ENCODE measurements at regions not wholly inside any gene's neighbourhood (a gene's known extent, or its start where the extent isn't known, plus 50 kb on each side); places are given as distances from the start of the nearest gene placed in this dataset.

- H3K27me3 ChIP-seq (ENCODE audit: insufficient read depth, low read depth, low read length): no peaks in the 10 kb centered on the region
- no peaks in the 10 kb centered on the region for H3K79me2 ChIP-seq (replicated peaks; ENCODE audit: insufficient read depth, low read length)
- H3K36me3 ChIP-seq (ENCODE audit: insufficient read depth, low read length): no peaks in the 10 kb centered on the region
- H3K4me3 ChIP-seq (ENCODE audit: low read length): no peak overlapping the region
- H3K9ac ChIP-seq (ENCODE audit: low read length): no peak overlapping the region
- no peaks in the 10 kb centered on the region for H3K9me3 ChIP-seq (ENCODE audit: low read length)
- no peak overlapping the region for H2AFZ ChIP-seq (ENCODE audit: low read depth, low read length)
- H3K27ac ChIP-seq (ENCODE audit: low read length): no peak overlapping the region
- TF ChIP-seq POLR2AphosphoS5 (IDR thresholded peaks at IDR 0.05): no peak
- no peak for TF ChIP-seq SMC3 (conservative IDR thresholded peaks at IDR 0.05; ENCODE audit: poor library complexity)
- no peak for TF ChIP-seq EZH2 (IDR thresholded peaks at IDR 0.05; ENCODE audit: borderline replicate concordance, insufficient read depth, low read length, poor library complexity, severe bottlenecking)
- no peak for TF ChIP-seq MXI1 (conservative IDR thresholded peaks at IDR 0.05; ENCODE audit: poor library complexity, severe bottlenecking)
- H4K20me1 ChIP-seq (ENCODE audit: insufficient read depth): no peaks in the 10 kb centered on the region
- no peak overlapping the region for H3K4me2 ChIP-seq (ENCODE audit: low read length)
- H3K9me2 ChIP-seq (ENCODE audit: insufficient read depth, low read length): no peaks in the 10 kb centered on the region
- no peaks in the 10 kb centered on the region for H3F3A ChIP-seq (ENCODE audit: insufficient read depth, low read length, poor library complexity, severe bottlenecking)
These were observed 133.7 kb upstream of the CXCL13 start for GRCh38 chr4:77471821-77472495.

- Histone ChIP-seq H3K4me3 (ENCODE audit: low read length) (no peak overlapping the region), H3K9me3 (ENCODE audit: low read length) (no peaks in the 10 kb centered on the region), H3K4me2 (ENCODE audit: low read length) (no peak overlapping the region), H3K79me2 (replicated peaks; ENCODE audit: insufficient read depth, low read length) (no peaks in the 10 kb centered on the region), H3K36me3 (ENCODE audit: insufficient read depth, low read length) (no peaks in the 10 kb centered on the region), H2AFZ (ENCODE audit: low read depth, low read length) (no peak overlapping the region), H3K27ac (ENCODE audit: low read length) (no peak overlapping the region), H3K27me3 (ENCODE audit: insufficient read depth, low read depth, low read length) (no peaks in the 10 kb centered on the region), H3K9ac (ENCODE audit: low read length) (no peak overlapping the region), H3F3A (ENCODE audit: insufficient read depth, low read length, poor library complexity, severe bottlenecking) (no peaks in the 10 kb centered on the region), H4K20me1 (ENCODE audit: insufficient read depth) (no peaks in the 10 kb centered on the region), H3K9me2 (ENCODE audit: insufficient read depth, low read length) (no peaks in the 10 kb centered on the region)
- TF ChIP-seq CTCF (IDR thresholded peaks at IDR 0.05; ENCODE audit: poor library complexity, severe bottlenecking) (no peak), POLR2AphosphoS5 (IDR thresholded peaks at IDR 0.05) (no peak), REST (IDR thresholded peaks at IDR 0.05; ENCODE audit: borderline replicate concordance) (no peak), EZH2 (IDR thresholded peaks at IDR 0.05; ENCODE audit: borderline replicate concordance, insufficient read depth, low read length, poor library complexity, severe bottlenecking) (no peak), RAD21 (conservative IDR thresholded peaks at IDR 0.05) (no peak), EP300 (conservative IDR thresholded peaks at IDR 0.05; ENCODE audit: poor library complexity, severe bottlenecking) (no peak), MXI1 (conservative IDR thresholded peaks at IDR 0.05; ENCODE audit: poor library complexity, severe bottlenecking) (no peak), TAF1 (IDR thresholded peaks at IDR 0.05; ENCODE audit: low read depth) (no peak), SMC3 (conservative IDR thresholded peaks at IDR 0.05; ENCODE audit: poor library complexity) (no peak)
These were observed 132.1 kb upstream of the CXCL13 start for GRCh38 chr4:77473509-77473908.

All from neural cell (in vitro differentiated cells).